ENCODE measurements at regions not wholly inside any gene's neighbourhood (a gene's known extent, or its start where the extent isn't known, plus 50 kb on each side); places are given as distances from the start of the nearest gene placed in this dataset.
A peak's percentile ranks its signal among the peaks of the same experiment; 100 is the strongest.

GRCh38 chr1:102105931-102106550 lies 109.3 kb upstream of the OLFM3 start:
- no peak overlapping the region for H2BK5ac ChIP-seq (ENCODE audit: insufficient read length, low read length)
- no peak overlapping the region for H3K56ac ChIP-seq (ENCODE audit: insufficient read length, low read depth, low read length)
- no peak overlapping the region for H3K23ac ChIP-seq (ENCODE audit: insufficient read length, low read depth, low read length)
- H3K27me3 ChIP-seq (ENCODE audit: insufficient read depth, low read length): no peaks in the 10 kb centered on the region
- H3K79me1 ChIP-seq (ENCODE audit: insufficient read depth, low read depth, low read length, poor library complexity, severe bottlenecking): no peaks in the 10 kb centered on the region
- no peak for TF ChIP-seq CTCF (conservative IDR thresholded peaks at IDR 0.05)
- Mint-ChIP-seq H3K9me3 (peaks cover 19 to 25% of the 10 kb centered on the region in 2 experiments), H3K4me3 (no peak overlapping the region), H3K27ac (peak overlapping the region in 1 of 3 experiments; percentile 91; a peak in 4 of 7 replicates), H3K4me1 (peaks cover 47 to 56% of the 10 kb centered on the region in 2 experiments), H3K36me3 (ENCODE audit: insufficient read depth in 1 of 3, low read depth in 3 of 3) (peaks cover 9 to 23% (median 15%) of the 10 kb centered on the region in 3 experiments), H3K27me3 (ENCODE audit: low read depth) (no peaks in the 10 kb centered on the region)
- no peak overlapping the region for H2AFZ ChIP-seq (ENCODE audit: low read length)
- no peak overlapping the region for H4K91ac ChIP-seq (ENCODE audit: insufficient read length, low read depth, low read length)
- H3K79me2 ChIP-seq (ENCODE audit: insufficient read depth, low read length): no peaks in the 10 kb centered on the region
- H3K9ac ChIP-seq (ENCODE audit: extremely low read depth, insufficient read length, low read length): no peak overlapping the region
- no peak overlapping the region for H4K8ac ChIP-seq (replicated peaks; ENCODE audit: insufficient read length, low read depth, low read length)
- H3K14ac ChIP-seq (ENCODE audit: insufficient read depth, low read length): no peak overlapping the region
- H3K23me2 ChIP-seq (ENCODE audit: insufficient read length, low read depth, low read length, poor library complexity, severe bottlenecking): no peaks in the 10 kb centered on the region
- DNase-seq: no peak
- no peak overlapping the region for H2BK20ac ChIP-seq (ENCODE audit: low read depth, low read length, poor library complexity, severe bottlenecking)
- H2BK12ac ChIP-seq (ENCODE audit: insufficient read length, low read depth, low read length): no peak overlapping the region
- H4K20me1 ChIP-seq (ENCODE audit: control insufficient read depth, insufficient read depth, insufficient read length): no peaks in the 10 kb centered on the region
- peaks cover 7% of the 10 kb centered on the region for H3K9me3 ChIP-seq (ENCODE audit: control insufficient read depth, low read depth, low read length)
- no CpG with 5 or more reads among the region's 3 CpGs for WGBS (ENCODE audit: extremely low coverage, insufficient read length, low lambda C conversion rate)
- no peak overlapping the region for H3T11ph ChIP-seq (ENCODE audit: low read length)
- no peak overlapping the region for H2AK5ac ChIP-seq (ENCODE audit: insufficient read length, low read length)
- no peak overlapping the region for H2BK15ac ChIP-seq (ENCODE audit: low read depth, low read length)
- H3K27ac ChIP-seq (ENCODE audit: insufficient read length, low read depth, low read length): no peak overlapping the region
- H2BK120ac ChIP-seq (ENCODE audit: low read depth, low read length, poor library complexity, severe bottlenecking): no peak overlapping the region
- no peak overlapping the region for H4K5ac ChIP-seq (ENCODE audit: insufficient read length, low read depth, low read length)
- H3K18ac ChIP-seq (ENCODE audit: insufficient read length, low read depth, low read length): no peak overlapping the region
- peaks cover 5% of the 10 kb centered on the region; the same call in 1 of the 2 replicates for H3K4me1 ChIP-seq (ENCODE audit: insufficient read depth, low read length)
- H3K4me2 ChIP-seq (ENCODE audit: insufficient read depth, insufficient read length, low read length): no peak overlapping the region
- no peak overlapping the region for H3K4ac ChIP-seq (ENCODE audit: low read depth, low read length)
